HG03159 (cell line): ENCODE measurements at regions not wholly inside any gene's neighbourhood (a gene's known extent, or its start where the extent isn't known, plus 50 kb on each side); places are given as distances from the start of the nearest gene placed in this dataset.
"Not testable (repeated sequence)": the region's sequence is repeated elsewhere in the genome, so short reads cannot be mapped to it uniquely, and the experiment has no call there.

Source experiments
- ATAC-seq: cut with Tn5 transposase; IDR thresholded peaks from one replicate; pipeline ENCODE4 v1.9.1; 2021; ENCODE audit warnings: mild to moderate bottlenecking, moderate library complexity; ENCODE audit not compliant: unreplicated experiment

DNA sequence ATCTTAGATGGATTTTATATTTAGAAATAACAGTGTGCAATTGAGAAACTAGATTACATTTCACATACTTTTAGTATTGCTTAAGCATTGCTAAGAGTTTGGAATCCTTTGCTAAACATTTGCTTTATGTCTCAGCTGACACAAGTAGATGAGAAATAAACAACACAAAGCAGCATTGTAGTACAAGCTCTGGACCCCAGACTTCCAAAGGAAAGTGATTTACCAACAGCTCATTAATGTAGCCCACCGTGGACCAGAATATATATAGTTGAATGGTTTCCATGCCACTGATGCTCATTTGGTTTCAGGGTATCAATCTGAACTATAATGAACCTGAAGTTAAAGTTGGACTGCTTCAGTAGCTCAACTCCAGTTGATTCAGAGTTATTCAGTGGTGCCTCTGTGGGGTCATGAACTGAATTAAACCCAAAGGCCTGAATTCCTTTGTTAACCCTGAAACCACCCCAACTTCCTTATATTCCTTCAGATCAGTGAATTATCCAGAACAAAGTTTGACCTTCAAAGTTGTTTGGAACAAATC is 132.1 kb upstream of the NEIL3 start:
- ATAC-seq, result no peak

GRCh38 chr4:177178246-177178645 is 131.4 kb upstream of the NEIL3 start:
- no peak for ATAC-seq

DNA sequence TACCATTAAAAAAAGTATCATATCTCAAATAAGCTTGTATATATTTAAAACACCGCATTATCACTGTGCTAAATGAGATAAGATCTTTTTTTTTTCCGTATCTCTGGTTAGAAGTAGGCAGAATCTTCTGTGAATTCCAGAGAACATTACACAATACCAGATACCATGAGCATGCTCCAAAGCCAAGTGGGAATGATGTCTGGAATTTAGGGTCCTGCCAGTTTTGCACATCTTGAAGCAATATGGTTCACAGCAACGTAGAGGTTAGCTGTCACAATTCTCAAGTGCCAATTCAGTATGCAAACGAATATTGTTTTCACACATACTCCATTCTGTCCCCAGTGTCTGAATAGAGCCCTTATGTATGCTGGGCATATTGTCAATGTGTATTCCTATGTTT is 127.5 kb upstream of the NEIL3 start:
- no peak for ATAC-seq

- no peak for ATAC-seq
Measured at GRCh38 chr4:177182728-177183127, 126.9 kb upstream of the NEIL3 start.

DNA sequence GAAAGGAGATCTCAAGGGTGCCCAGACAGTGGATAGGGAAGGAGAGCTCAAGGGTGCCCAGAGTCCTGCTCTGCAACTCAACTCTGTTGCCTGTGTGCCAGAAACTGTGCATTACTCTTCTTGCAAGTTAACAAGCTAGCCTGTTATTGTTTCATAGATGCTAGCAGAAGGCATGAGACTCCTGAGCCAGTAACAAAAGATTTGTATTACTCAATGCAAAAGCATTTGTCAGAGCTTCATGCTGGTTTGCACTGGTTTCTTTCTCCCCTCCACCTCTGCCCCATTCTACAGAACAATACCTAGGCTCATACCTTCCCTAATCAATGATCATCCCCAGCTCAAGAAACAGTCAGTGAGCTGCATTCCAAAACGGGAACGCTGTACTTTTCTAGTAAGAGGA is 124.5 kb upstream of the NEIL3 start:
- ATAC-seq, result no peak

- no peak for ATAC-seq
Measured at GRCh38 chr4:177185579-177185978, 124.1 kb upstream of the NEIL3 start.

GRCh38 chr4:177187371-177187770 is 122.3 kb upstream of the NEIL3 start:
- ATAC-seq, result no peak

DNA sequence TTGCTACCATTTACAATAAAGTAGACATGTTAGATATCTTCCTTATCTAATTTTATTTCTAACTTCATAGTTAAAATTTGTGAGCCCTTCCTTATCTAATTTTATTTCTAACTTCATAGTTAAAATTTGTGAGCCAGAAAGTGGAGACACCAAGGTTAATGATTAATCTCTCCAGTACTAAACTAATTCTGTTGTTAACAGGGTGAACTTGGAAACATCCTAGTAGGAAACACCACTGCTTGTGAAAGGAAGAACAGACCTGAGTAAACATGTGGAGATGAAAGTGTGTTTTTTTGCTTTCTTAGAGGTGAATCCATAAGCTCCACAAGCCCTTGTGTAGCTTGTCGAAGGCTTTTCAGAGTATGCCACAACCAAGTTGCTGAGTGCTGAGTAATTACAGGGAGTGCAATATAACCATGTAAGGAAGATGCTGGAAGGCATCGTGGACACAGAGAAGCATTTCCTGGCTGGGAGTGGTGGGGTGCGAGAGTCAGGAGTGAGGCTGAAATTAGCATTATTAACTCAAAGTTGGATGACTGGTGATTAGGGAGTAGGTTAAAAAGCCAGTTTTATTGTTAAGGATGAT is 118.6 kb upstream of the NEIL3 start:
- no peak for ATAC-seq

DNA sequence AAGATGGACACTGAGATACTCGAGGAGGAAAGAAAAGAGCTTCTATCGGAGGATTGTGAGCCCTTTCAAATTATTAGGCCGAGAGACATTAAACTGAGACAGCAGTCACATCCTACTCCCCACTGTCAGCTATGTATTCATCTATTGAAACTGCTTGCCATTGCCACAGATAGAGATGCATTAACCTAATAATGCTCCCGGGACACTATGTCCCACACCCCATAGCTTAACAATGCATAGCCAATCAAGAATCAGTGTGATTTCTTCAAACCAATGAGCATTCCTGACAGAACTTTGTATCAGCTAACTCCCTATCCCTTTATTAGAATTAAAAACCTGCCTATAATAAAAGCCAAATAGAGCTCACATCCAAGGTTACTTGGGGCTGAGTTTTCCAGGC is 118.1 kb upstream of the NEIL3 start:
- no peak for ATAC-seq

GRCh38 chr4:177191991-177192390 is 117.7 kb upstream of the NEIL3 start:
- no peak for ATAC-seq

- not testable (repeated sequence) for ATAC-seq
Measured at GRCh38 chr4:177193024-177193715, 116.5 kb upstream of the NEIL3 start.

GRCh38 chr4:177194906-177195305 is 114.8 kb upstream of the NEIL3 start:
- no peak for ATAC-seq

- ATAC-seq, result no peak
Measured at GRCh38 chr4:177196615-177197014, 113.1 kb upstream of the NEIL3 start.

DNA sequence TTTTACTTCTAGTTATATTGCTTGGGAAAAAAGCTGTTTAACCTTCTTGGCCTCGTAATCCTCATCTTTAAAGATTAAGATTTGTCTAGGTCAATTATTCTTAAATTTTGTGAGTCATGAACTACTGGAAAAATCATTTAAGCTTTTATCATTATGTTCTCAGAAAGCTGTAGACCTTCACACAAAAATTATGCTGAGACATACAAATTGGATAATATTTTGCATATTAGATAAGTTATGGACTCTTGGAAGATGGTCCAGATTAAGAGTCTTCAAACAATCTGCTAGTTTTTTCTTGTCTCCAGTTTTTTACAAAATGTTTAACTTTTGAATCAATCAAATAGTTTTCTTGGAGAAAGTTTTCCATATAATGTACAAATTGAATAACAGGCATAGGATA is 108.1 kb upstream of the NEIL3 start:
- ATAC-seq, result no peak

- ATAC-seq, result no peak
Measured at GRCh38 chr4:177204126-177204525, 105.5 kb upstream of the NEIL3 start.

- ATAC-seq, result no peak
Measured at GRCh38 chr4:177214935-177215334, 94.7 kb upstream of the NEIL3 start.

DNA sequence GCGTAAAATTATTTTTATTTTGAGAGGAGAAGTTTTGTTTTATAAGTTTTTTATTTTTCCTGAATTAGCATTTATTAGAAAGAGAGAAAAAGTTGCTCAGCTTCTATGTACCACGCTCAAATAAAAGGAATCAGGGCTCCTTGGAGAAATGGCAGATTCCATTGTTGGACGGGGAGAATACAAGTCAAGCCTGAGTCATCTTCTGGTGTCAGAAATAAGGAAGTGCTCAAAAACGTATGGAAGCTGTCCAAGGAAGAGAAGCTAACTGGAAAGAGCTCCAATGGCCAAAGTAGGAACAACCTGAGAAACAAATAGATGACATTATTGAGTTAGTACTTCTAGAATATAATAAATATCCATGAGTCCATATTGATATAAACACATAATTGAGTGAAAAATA is 89.3 kb upstream of the NEIL3 start:
- no peak for ATAC-seq

DNA sequence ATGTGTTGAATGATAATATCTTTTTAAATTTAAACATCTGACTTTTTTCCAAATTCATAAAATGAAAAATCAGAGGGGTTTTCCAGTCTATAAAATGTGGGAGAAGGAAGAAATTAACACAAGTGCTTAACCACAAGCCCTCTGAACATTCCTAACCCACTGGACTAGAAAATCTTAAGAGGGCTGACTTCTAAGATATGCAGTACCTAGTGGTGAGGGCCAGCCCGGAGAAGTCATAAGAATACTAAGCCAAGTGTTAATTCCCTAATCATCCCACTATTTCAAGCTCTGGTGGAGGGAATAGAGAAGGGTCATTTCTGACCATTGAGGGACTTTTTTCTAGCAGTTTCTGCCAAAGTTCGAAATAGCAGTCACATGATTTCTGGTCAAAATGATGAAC is 86.9 kb upstream of the NEIL3 start:
- ATAC-seq, result no peak

DNA sequence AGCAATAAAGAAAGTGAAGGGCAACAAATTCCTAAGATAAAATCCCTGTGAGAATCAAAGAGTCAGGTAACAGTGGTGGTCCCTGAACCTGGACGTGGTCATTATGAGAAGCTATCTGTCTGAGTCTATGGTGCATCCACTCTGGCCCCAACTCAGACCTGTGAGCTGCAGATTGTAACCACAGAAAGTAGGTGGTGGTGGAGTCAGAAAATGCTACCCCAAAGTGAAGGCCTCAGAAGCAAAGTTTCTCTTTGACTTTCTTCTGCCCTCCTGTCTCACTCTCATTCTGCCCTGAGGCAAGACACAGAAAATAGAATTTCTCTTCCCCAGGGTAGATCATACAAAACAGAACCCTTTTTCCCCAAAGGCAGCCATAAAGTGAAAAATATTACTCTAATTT is 84.1 kb upstream of the NEIL3 start:
- peak; percentile 67 for ATAC-seq

DNA sequence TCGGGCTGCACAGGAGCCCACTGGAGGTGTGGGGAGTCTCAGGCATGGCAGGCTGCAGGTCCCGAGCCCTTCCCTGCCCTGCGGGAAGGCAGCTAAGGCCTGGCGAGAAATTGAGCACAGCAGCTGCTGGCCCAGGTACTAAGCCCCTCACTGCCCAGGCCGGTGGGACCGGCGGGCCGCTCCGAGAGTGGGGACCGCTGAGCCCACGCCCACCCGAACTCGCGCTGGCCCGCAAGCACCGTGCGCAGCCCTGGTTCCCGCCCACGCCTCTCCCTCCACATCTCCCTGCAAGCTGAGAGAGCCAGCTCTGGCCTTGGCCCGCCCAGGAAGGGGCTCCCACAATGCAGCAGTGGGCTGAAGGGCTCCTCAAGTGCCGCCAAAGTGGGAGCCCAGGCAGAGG is 82.0 kb upstream of the NEIL3 start:
- ATAC-seq, result no peak

DNA sequence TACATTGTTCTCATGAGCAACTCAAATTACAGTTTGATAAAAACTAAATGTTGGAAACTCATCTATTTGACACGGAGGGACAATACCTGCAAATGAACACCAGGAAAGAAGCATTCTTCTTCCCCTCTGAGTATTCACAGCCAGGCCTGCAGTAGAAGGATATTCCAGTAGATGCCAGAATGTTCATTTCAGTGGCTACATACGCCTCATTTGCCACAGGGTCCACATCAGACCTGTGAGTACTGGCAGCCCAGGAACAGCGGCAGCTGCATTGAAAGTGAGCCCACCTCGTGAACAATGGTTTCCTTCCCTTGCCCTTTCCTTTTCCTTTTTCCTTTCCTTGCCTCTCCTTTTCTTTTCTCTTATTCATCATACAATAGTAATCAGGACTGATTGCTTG is 81.1 kb upstream of the NEIL3 start:
- no peak for ATAC-seq

DNA sequence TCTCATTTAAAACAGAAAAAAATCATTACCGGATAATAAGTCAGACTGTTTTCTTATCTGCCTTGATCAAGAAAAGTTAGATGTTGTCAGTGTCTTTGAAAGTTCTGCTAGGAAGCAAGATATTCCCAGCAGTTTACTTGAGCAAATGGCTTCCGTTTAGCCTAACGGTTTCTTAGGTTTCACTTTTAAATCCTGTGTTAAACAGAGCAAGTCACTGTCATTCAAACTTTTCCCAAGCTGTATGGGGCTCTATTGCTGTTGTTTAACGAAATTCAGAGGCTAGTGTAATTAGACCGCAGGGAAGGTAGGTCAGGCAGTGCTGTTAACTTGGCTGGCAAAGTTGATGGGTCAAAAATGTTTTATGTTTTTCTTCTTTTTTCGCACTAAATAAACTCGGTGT is 80.3 kb upstream of the NEIL3 start:
- ATAC-seq, result no peak

GRCh38 chr4:177232473-177232872 is 77.2 kb upstream of the NEIL3 start:
- ATAC-seq, result no peak
